ENCODE measurements at regions not wholly inside any gene's neighbourhood (a gene's known extent, or its start where the extent isn't known, plus 50 kb on each side); places are given as distances from the start of the nearest gene placed in this dataset.
"Not testable (repeated sequence)": the region's sequence is repeated elsewhere in the genome, so short reads cannot be mapped to it uniquely, and the experiment has no call there.

GRCh38 chr12:45526823-45527222 is 202.7 kb upstream of the ARID2 start:
- TF ChIP-seq POLR2A, CTCF (IDR thresholded peaks at IDR 0.05): not testable (repeated sequence)
